IMR-90 (cell line): ENCODE measurements at regions not wholly inside any gene's neighbourhood (a gene's known extent, or its start where the extent isn't known, plus 50 kb on each side); places are given as distances from the start of the nearest gene placed in this dataset.

ENCODE experiments used
- ATAC-seq: fragments of 200-7000 bp; cut with Tn5 transposase; 2 replicates; pipeline ENCODE4 v1.9.1; 2020; ENCODE audit warnings: low read depth, mild to moderate bottlenecking, moderate library complexity
- BruUV-seq: library from RNA; stranded (reverse); fragments of 400-500 nt; replicated peaks from 2 replicates; lab custom pipeline; 2021; lab: Mats Ljungman, UMichigan
- CTCF ChIA-PET: fragments of 300-600 bp; formaldehyde crosslinking; extraction: SDS; loops from one replicate; lab custom pipeline; 2021; ENCODE audit warnings: antibody characterized with exemption; lab: Yijun Ruan, JAX
- POLR2A ChIA-PET: fragments of 300-600 bp; sonication (Branson Sonifier 250); formaldehyde crosslinking; loops from one replicate; lab custom pipeline; 2022; ENCODE audit warnings: antibody characterized with exemption; ENCODE audit not compliant: unreplicated experiment; lab: Charles Lee
- DNase-seq: peaks from one replicate; pipeline ENCODE4 v3.0.0; 2013
- H2AFZ ChIP-seq: replicated peaks from 2 replicates; pipeline ENCODE3; 2013; ENCODE audit warnings: low read length, mild to moderate bottlenecking; ENCODE audit not compliant: poor library complexity
- H2AK5ac ChIP-seq: 2 replicates; pipeline ENCODE4 v1.6.1; 2013; ENCODE audit warnings: low read depth, low read length, inconsistent platforms
- H2AK9ac ChIP-seq: replicated peaks from 2 replicates; pipeline ENCODE3; 2013; ENCODE audit warnings: mild to moderate bottlenecking, low read depth, low read length, moderate library complexity; ENCODE audit not compliant: poor library complexity
- H2BK120ac ChIP-seq: 2 replicates; pipeline ENCODE4 v1.6.1; 2013; ENCODE audit warnings: low read depth, low read length, inconsistent platforms
- H2BK15ac ChIP-seq: 3 replicates; pipeline ENCODE4 v1.6.1; 2013; ENCODE audit warnings: low read depth, low read length, inconsistent platforms
- H2BK20ac ChIP-seq: 2 replicates; pipeline ENCODE4 v1.6.1; 2013; ENCODE audit warnings: low read depth, mild to moderate bottlenecking, inconsistent platforms, low read length, moderate library complexity
- H2BK5ac ChIP-seq: 2 replicates; pipeline ENCODE4 v1.6.1; 2013; ENCODE audit warnings: mild to moderate bottlenecking, low read depth, low read length, inconsistent platforms; ENCODE audit not compliant: poor library complexity, severe bottlenecking
- H3K14ac ChIP-seq: replicated peaks from 2 replicates; pipeline ENCODE4 v1.6.1; 2013; ENCODE audit warnings: low read depth, low read length, inconsistent platforms
- H3K18ac ChIP-seq: 2 replicates; pipeline ENCODE4 v1.6.1; 2013; ENCODE audit warnings: low read depth, low read length, control low read depth
- H3K23ac ChIP-seq: 2 replicates; pipeline ENCODE4 v1.6.1; 2013; ENCODE audit warnings: low read depth, low read length, inconsistent platforms
- H3K27ac ChIP-seq: 2 replicates; pipeline ENCODE4 v1.5.1; 2013; ENCODE audit warnings: mild to moderate bottlenecking, control low read depth, low read length; ENCODE audit not compliant: insufficient read depth
- H3K27me3 ChIP-seq: 2 replicates; pipeline ENCODE4 v1.6.1; 2013; ENCODE audit warnings: low read length; ENCODE audit not compliant: control insufficient read depth, insufficient read depth
- H3K36me3 ChIP-seq: 2 replicates; pipeline ENCODE4 v1.6.1; 2013; ENCODE audit warnings: low read length, mixed read lengths; ENCODE audit not compliant: control insufficient read depth, insufficient read depth
- H3K4ac ChIP-seq: 2 replicates; pipeline ENCODE4 v1.6.1; 2013; ENCODE audit warnings: low read depth, low read length, inconsistent platforms
- H3K4me1 ChIP-seq: 2 replicates; pipeline ENCODE4 v1.6.1; 2013; ENCODE audit warnings: low read length, mixed read lengths; ENCODE audit not compliant: control insufficient read depth, insufficient read depth
- H3K4me2 ChIP-seq: 2 replicates; pipeline ENCODE4 v1.6.1; 2013; ENCODE audit warnings: low read depth, mild to moderate bottlenecking, control low read depth, low read length, moderate library complexity
- H3K4me3 ChIP-seq: 2 replicates; pipeline ENCODE4 v1.5.1; 2013; ENCODE audit warnings: low read depth, mild to moderate bottlenecking, control low read depth, low read length, moderate library complexity; ENCODE audit not compliant: insufficient read depth
- H3K56ac ChIP-seq: 2 replicates; pipeline ENCODE4 v1.6.1; 2013; ENCODE audit warnings: low read length, inconsistent platforms; ENCODE audit not compliant: insufficient read depth; ENCODE audit errors: extremely low read depth
- H3K79me1 ChIP-seq, 2 experiments: 2 replicates each; pipeline ENCODE4 v1.6.1; 2013; ENCODE audit warnings: low read length in 2 of 2, inconsistent platforms in 1 of 2, low read depth in 1 of 2
- H3K9ac ChIP-seq: 2 replicates; pipeline ENCODE4 v1.6.1; 2013; ENCODE audit warnings: low read depth, low read length, control low read depth
- H3K9me1 ChIP-seq: 2 replicates; pipeline ENCODE4 v1.6.1; 2013; ENCODE audit warnings: low read length, inconsistent platforms; ENCODE audit not compliant: insufficient read depth
- H3K9me3 ChIP-seq: 2 replicates; pipeline ENCODE4 v1.6.1; 2013; ENCODE audit warnings: low read length; ENCODE audit not compliant: control insufficient read depth, insufficient read depth
- H4K20me1 ChIP-seq: 2 replicates; pipeline ENCODE4 v1.6.1; 2013; ENCODE audit warnings: low read length, inconsistent platforms; ENCODE audit not compliant: insufficient read depth
- H4K5ac ChIP-seq: 2 replicates; pipeline ENCODE4 v1.6.1; 2013; ENCODE audit warnings: mild to moderate bottlenecking, low read depth, low read length, control low read depth
- H4K8ac ChIP-seq, 2 experiments: 2 replicates each; pipeline ENCODE4 v1.6.1; 2013; ENCODE audit warnings: low read depth in 2 of 2, low read length in 2 of 2, control low read depth in 1 of 2, inconsistent platforms in 1 of 2
- H4K91ac ChIP-seq: 2 replicates; pipeline ENCODE4 v1.6.1; 2013; ENCODE audit warnings: low read depth, low read length, inconsistent platforms; ENCODE audit not compliant: insufficient read depth
- CEBPB ChIP-seq: IDR thresholded peaks from 2 replicates; pipeline ENCODE4 v1.6.1; 2012; ENCODE audit warnings: low read depth, low read length, improper control_type of control experiment
- NFE2L2 ChIP-seq: fragments of 150-350 bp; IDR thresholded peaks from 2 replicates; pipeline ENCODE4 v1.6.1; 2016; ENCODE audit warnings: low read depth, mild to moderate bottlenecking, low read length
- POLR2A ChIP-seq: IDR thresholded peaks from 2 replicates; pipeline ENCODE4 v1.6.1; 2012; ENCODE audit warnings: mild to moderate bottlenecking, low read depth, low read length
- RCOR1 ChIP-seq: IDR thresholded peaks from 2 replicates; pipeline ENCODE4 v1.6.1; 2012; ENCODE audit warnings: mild to moderate bottlenecking, low read length, improper control_type of control experiment; ENCODE audit not compliant: insufficient replicate concordance
- WGBS, 2 experiments: methylation state at CpG; one replicate each; pipeline versions ENCODE4 v1.1.5 to v1.1.7; 2013; ENCODE audit warnings: missing lambda C conversion rate in 2 of 2; ENCODE audit not compliant: insufficient read length in 1 of 2; ENCODE audit errors: extremely low coverage in 2 of 2; 5-methylcytosine and 5-hydroxymethylcytosine counted together
- dilution Hi-C: fragments of 300-500 bp; cut with HindIII; formaldehyde crosslinking; loops from one replicate; pipeline ENCODE4 v1.14.3; 2018; ENCODE audit warnings: low sequenced_read_pairs; ENCODE audit not compliant: unreplicated experiment
- in situ Hi-C: fragments of 300-500 bp; cut with MboI; formaldehyde crosslinking; loops from 3 replicates; pipeline ENCODE4 v1.14.3; 2019; ENCODE audit warnings: low sequenced_read_pairs, inconsistent platforms, mixed read lengths
- intact Hi-C: fragments of 100-400 bp; cut with micrococcal nuclease; formaldehyde crosslinking; loops from 2 replicates; pipeline ENCODE4 v1.10.0; 2022

DNA sequence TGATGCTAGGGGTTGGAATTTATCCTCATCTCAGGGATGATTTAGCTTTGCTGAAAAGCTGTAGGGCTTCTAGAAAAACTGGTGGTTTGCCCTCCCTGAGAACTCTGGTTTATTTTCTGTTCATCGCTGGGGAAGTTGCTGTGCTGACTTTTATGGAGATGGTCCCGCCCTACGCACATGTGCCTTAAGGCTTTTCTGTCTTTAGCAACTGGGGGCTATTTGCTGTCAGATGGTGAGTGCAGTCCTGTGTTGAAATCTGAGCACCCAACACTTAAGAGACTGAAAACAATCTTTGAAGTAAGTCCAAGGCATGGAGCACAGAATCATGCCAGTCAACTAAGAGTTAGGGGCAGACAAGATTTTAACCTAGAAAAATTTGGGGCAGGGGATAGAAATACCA lies 2148.4 kb upstream of the CELF4 start:
- no peaks in the 10 kb centered on the region for H3K27me3 ChIP-seq
- no peaks in the 10 kb centered on the region for H3K9me3 ChIP-seq
- no peak overlapping the region for H2AK5ac ChIP-seq
- H2BK20ac ChIP-seq = no peak overlapping the region
- H3K27ac ChIP-seq = no peak overlapping the region
- no peak overlapping the region for H3K56ac ChIP-seq
- TF ChIP-seq POLR2A (no peak), RCOR1 (no peak), CEBPB (no peak), NFE2L2 (no peak)
- no peak overlapping the region for H4K5ac ChIP-seq
- H2AFZ ChIP-seq = no peak overlapping the region
- no peak overlapping the region for H2BK120ac ChIP-seq
- H3K4me2 ChIP-seq = no peak overlapping the region
- ATAC-seq (no peak), DNase-seq (no peak)
- in situ Hi-C loops (no loop called here), intact Hi-C loops (no loop called here), dilution Hi-C loops (no loop called here)
- H4K91ac ChIP-seq = no peak overlapping the region
- no CpG with 5 or more reads among the region's 3 CpGs for WGBS, 2 experiments
- BruUV-seq = no TSS peak
- H3K9ac ChIP-seq = no peak overlapping the region
- no peak overlapping the region for H2BK5ac ChIP-seq
- no peaks in the 10 kb centered on the region for H3K9me1 ChIP-seq
- no peak overlapping the region for H4K8ac ChIP-seq
- H3K79me1 ChIP-seq = no peaks in the 10 kb centered on the region
- POLR2A ChIA-PET = no interaction called here
- H3K36me3 ChIP-seq = no peaks in the 10 kb centered on the region
- H3K23ac ChIP-seq = no peak overlapping the region
- H2AK9ac ChIP-seq = no peak overlapping the region
- no peaks in the 10 kb centered on the region for H4K20me1 ChIP-seq
- no peak overlapping the region for H3K14ac ChIP-seq
- no peak overlapping the region for H3K4ac ChIP-seq
- no peak overlapping the region for H3K18ac ChIP-seq
- H2BK15ac ChIP-seq = no peak overlapping the region
- H3K4me1 ChIP-seq = no peaks in the 10 kb centered on the region
- no peak overlapping the region for H3K4me3 ChIP-seq
- CTCF ChIA-PET = no interaction called here
